ENCODE measurements at regions not wholly inside any gene's neighbourhood (a gene's known extent, or its start where the extent isn't known, plus 50 kb on each side); places are given as distances from the start of the nearest gene placed in this dataset.

- DNase-seq, result no peak
These were observed 647.2 kb upstream of the CXADR start for GRCh38 chr21:16865632-16866031.

DNA sequence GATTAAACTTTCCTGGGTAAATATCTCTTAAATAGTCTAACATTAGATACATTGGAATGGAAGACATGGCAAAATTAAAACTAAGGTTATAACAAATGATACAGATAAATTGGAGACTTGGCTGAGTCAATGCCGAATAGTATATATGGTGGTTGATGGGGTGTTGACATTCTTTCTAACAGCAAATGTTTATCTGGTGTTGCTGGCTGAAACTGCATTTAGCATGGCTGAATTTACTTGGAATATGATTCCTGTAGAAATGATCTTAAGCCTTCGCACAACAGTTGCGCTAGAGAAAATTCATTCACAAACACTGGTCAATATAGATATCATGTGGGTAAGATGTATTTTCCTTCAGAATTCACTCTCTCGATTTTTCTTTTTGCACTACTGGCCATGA is 646.0 kb upstream of the CXADR start:
- DNase-seq, result no peak

GRCh38 chr21:16870103-16870502 is 642.7 kb upstream of the CXADR start:
- no peak for DNase-seq

- no peak for DNase-seq
These were observed 640.2 kb upstream of the CXADR start for GRCh38 chr21:16872616-16873015.

- no peak for DNase-seq
These were observed 639.7 kb upstream of the CXADR start for GRCh38 chr21:16873176-16873575.

DNA sequence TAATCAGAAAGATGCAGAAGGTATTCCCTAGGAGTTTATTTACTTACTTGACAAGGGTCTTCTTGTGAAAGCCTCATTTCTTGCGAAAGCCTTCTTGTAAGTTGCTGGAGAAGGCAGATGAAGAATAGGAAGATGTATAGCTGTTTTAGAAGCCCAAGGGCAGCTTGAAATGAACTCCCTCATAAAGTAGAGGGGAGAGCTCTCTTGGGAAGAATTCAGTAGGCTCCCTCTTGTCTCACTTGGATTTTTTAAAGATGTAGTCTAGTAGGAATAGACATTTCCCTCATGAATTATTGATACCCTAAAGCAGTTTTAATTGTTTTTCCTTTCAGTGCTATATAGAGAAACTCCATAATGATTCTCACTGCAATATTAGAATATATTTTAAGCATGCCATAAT is 639.2 kb upstream of the CXADR start:
- no peak for DNase-seq

DNA sequence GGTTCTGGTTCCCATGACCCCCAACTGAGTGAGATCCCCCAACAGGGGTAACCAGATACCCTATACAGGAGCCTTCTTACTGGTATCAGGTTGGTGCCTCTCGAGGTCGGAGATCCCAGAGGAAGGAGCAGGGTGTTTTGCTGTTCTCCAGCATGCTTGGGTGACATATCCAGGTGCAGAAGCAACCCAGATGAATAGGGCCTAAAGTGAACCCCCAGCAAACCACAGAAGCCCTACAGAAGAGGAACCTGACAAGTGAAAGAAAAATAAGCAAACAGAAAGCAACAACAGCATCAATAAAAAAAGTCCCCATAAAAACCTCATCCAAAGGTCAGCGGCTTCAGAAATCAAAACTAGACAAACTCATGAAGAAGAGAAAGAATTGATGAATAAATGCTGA is 633.4 kb upstream of the CXADR start:
- DNase-seq, result no peak

GRCh38 chr21:16891821-16892220 is 621.0 kb upstream of the CXADR start:
- DNase-seq, result no peak

DNA sequence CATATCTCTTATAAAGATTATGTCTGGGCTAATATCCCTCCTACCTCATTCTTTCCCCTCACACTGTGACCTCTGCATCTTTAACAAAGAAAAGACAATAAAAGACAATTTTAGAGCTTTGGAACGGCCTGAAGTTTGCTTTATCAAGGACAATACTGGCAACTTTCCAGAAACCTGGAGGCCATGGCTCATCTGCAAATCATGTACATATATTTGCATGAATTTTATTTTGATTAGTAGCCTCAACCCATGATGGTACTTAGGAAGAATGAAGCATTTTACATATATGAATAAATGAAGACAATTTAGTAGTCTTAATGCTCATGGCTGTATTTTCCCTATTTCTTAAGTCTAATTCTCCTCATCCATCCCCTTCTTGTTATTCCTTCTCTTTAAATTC is 612.2 kb upstream of the CXADR start:
- DNase-seq, result no peak

GRCh38 chr21:16908077-16908476 is 604.8 kb upstream of the CXADR start:
- no peak for DNase-seq

DNA sequence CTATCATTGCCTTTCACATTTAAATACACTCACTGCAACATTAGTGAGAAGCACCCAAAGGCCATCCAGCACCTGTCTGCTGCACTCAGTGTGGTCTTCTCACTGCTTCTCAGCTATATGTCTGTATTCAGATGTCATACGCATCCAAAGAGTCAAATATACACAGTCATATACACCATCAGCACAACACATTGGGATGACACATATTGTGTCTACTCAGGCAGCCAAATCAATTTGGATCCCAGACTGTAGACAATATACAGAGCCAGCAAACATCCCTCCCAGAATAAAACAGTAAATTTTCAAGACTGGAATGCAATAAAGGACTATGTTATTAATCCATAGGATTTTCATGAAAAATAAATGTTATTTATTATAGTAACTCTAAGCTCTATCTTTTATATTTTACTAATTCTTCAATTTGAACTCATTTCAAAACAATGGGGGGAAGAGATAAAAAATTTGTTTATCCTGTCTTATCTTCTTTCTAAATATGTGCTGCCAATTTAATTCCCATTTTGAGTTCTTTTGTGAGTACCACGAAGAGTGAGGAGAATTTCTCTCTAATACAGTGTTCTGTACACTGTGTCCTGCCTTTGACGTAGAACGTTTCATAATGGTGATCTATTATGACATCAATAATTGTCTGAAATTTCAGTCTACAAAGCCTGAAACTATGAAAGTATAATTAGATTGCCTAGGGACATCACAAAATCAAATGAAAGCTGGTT is 602.2 kb upstream of the CXADR start:
- no peak for DNase-seq

GRCh38 chr21:16911166-16911607 is 601.7 kb upstream of the CXADR start:
- DNase-seq, result no peak

DNA sequence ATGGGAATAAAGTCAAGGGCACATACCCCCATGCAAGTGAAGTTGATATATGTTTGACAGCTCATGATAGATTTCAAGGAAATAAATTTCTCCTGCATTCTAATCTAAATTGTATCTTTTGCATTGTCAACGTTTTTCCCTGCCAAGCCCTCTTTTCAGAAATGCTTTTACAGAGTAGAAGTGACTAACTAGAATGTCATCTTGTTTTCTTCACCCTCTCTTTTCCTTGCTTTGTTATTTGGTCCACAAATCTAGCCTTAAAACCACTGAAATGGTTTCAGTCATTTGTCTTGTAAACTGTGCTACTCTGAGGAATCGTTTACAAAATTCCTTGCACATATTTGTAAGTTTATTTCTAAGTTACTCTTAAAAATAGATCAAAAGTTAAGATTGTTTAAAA is 600.8 kb upstream of the CXADR start:
- DNase-seq, result no peak

DNA sequence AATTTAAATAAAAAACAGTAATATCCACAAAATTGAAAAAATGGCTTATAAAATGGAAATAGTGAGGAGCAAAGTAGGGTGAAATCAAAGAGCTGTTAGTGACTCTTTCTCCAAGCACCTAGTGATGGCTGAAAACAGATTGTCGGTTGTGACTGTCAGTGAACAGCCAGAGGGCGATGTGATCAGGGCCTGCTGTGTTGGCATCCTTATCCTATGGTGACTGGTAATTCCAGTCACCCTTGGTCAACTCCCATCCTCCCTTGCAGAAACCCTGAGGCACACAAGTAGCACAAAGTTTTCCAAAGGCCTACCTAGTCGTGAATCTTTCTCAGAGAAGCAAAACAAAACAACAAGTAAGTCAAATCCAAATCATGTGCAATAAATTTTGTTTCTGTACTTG is 599.8 kb upstream of the CXADR start:
- no peak for DNase-seq

- no peak for DNase-seq
These were observed 584.4 kb upstream of the CXADR start for GRCh38 chr21:16928439-16928838.

- DNase-seq, result no peak
These were observed 580.5 kb upstream of the CXADR start for GRCh38 chr21:16932314-16932713.

GRCh38 chr21:16942703-16943102 is 570.1 kb upstream of the CXADR start:
- no peak for DNase-seq

- no peak for DNase-seq
These were observed 569.6 kb upstream of the CXADR start for GRCh38 chr21:16943231-16943630.

- DNase-seq, result no peak
These were observed 567.3 kb upstream of the CXADR start for GRCh38 chr21:16945580-16945979.

GRCh38 chr21:16956824-16957223 is 556.0 kb upstream of the CXADR start:
- no peak for DNase-seq

- DNase-seq, result no peak
These were observed 547.4 kb upstream of the CXADR start for GRCh38 chr21:16965424-16965823.

DNA sequence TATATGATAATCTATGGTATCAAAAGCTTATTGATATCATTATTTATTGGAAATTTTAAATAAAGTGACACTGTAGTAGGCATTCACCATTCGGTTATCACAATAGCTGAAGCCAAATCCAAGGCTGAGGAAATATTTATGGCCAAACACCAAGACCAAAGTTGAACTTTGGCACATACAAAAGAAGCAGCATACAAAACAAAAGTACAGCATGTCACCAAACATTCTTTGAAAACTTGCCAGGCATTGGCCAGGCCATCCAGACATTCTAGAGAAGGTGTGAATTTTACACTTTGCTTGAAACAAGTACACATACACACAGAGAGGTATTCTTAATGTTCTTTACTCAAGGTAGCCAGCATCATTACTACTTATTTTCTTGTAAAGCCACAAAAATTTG is 544.4 kb upstream of the CXADR start:
- no peak for DNase-seq

DNA sequence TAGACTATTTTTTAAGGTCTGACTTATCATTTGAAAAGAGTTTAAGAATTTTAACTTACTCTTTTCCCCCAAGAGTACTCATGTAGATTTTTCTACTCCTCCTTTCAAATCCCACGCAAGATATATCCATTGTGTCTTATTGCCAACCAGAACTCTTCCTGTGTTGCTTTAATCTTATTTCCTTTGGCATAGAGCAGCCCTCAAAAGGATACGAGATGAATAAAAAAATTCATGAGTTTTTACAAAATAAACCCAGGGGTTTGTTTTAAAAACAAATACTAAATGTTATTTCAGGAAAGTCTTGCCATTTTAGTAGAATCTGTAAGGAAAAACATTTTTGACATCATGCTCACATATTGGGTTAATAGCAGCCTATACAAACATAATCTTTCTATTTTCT is 543.2 kb upstream of the CXADR start:
- no peak for DNase-seq

DNA sequence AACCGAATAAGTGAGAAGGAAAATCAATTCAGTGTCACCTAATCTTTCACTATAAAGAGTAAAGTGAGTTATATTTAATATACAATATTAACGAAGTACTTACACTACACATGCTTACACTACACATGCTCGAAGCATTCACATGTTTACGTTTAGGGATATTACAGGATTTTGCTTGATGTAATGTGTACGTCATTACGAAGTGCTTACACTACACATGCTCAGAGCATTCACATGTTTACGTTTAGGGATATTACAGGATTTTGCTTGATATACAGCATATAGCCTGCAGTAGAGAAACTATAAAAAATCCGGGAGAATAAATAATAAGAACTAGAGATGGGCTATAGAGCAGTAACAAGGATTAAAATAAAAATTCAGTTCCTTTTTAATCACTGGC is 538.8 kb upstream of the CXADR start:
- no peak for DNase-seq

DNA sequence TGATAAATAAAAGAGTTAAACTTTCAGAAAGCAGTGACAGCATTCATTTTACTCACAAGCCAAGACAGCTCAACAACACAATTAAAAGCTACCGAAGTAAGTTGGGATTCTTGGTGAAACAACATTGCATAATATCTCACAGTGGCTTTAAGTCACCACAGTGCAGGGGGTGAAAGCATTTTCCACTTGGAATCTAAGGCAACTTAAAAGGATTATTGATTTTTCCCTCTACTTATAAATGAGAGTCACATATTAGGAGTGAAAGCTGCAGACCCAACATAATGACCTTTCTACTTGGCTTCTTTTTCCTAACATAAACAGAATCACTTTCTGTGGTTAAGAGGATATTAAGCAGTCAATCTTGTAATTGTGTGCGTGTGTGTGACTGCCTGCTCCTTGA is 536.6 kb upstream of the CXADR start:
- DNase-seq, result no peak

Measured in NCI-H1930 (cell line).